ENCODE measurements at regions not wholly inside any gene's neighbourhood (a gene's known extent, or its start where the extent isn't known, plus 50 kb on each side); places are given as distances from the start of the nearest gene placed in this dataset.

DNA sequence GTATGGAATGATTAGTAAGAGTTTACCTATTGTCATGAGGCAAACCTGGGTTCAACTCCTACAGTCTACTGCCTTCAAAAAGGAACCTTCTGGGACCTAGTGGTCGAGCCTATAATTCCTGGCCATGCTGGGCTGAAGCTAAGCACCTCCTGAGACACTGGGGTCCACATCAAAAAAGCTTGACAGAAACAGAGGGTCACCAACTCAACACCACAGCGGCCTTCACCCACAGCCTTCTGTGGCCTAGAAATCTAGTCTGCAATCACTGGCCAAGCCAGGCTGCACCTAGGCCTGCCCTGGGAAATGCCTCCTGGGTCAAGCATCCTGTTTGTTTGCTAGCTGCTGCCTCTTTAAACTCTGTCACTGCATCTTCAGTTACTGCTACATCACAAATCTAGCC lies 153.9 kb upstream of the C11orf58 start:
- TF ChIP-seq YY1 (IDR thresholded peaks at IDR 0.05; ENCODE audit: insufficient read depth, insufficient read length): no peak
- no peak for TF ChIP-seq ZNF274 (IDR thresholded peaks at IDR 0.05; ENCODE audit: low read depth, low read length)
- TF ChIP-seq SUZ12 (IDR thresholded peaks at IDR 0.05; ENCODE audit: extremely low read depth, insufficient read depth, insufficient read length): no peak
